DND-41 (cell line): ENCODE measurements at regions not wholly inside any gene's neighbourhood (a gene's known extent, or its start where the extent isn't known, plus 50 kb on each side); places are given as distances from the start of the nearest gene placed in this dataset.

ENCODE experiments used
- ATAC-seq: fragments of 200-7000 bp; cut with Tn5 transposase; 3 replicates; pipeline ENCODE4 v1.9.1; 2021; ENCODE audit warnings: low read depth; ENCODE audit not compliant: insufficient read depth
- DNase-seq: peaks from one replicate; pipeline ENCODE4 v3.0.0-alpha.2; 2020
- H2AFZ ChIP-seq: 2 replicates; pipeline ENCODE4 v1.6.0; 2012; ENCODE audit warnings: low read depth, low read length
- H3K27ac ChIP-seq: 2 replicates; pipeline ENCODE4 v1.5.1; 2012; ENCODE audit warnings: low read length, inconsistent platforms
- H3K27me3 ChIP-seq: fragments of 200-600 bp; sonication (generic); 2 replicates; pipeline ENCODE4 v1.6.0; 2012; ENCODE audit warnings: low read length, mild to moderate bottlenecking, inconsistent platforms; ENCODE audit not compliant: insufficient read depth, poor library complexity
- H3K36me3 ChIP-seq: 2 replicates; pipeline ENCODE4 v1.5.1; 2012; ENCODE audit warnings: low read length, inconsistent platforms; ENCODE audit not compliant: insufficient read depth
- H3K4me1 ChIP-seq: 2 replicates; pipeline ENCODE4 v1.5.1; 2012; ENCODE audit warnings: mild to moderate bottlenecking, low read length; ENCODE audit not compliant: insufficient read depth
- H3K4me2 ChIP-seq: 2 replicates; pipeline ENCODE4 v1.6.0; 2012; ENCODE audit warnings: mild to moderate bottlenecking, moderate library complexity, low read length, inconsistent platforms; ENCODE audit not compliant: insufficient read depth
- H3K4me3 ChIP-seq, 2 experiments: fragments of 200-600 bp in 1 of 2; shearing (Covaris generic) in 1 of 2; 2 replicates each; pipeline ENCODE4 v1.5.1; 2012 to 2016; ENCODE audit warnings: inconsistent platforms in 2 of 2, low read length in 2 of 2, mild to moderate bottlenecking in 2 of 2, low read depth in 1 of 2, moderate library complexity in 1 of 2
- H3K79me2 ChIP-seq: 2 replicates; pipeline ENCODE4 v1.6.0; 2012; ENCODE audit warnings: low read length, inconsistent platforms; ENCODE audit not compliant: insufficient read depth
- H3K9ac ChIP-seq: 2 replicates; pipeline ENCODE4 v1.6.0; 2012; ENCODE audit warnings: low read depth, mild to moderate bottlenecking, inconsistent platforms, low read length, moderate library complexity
- H3K9me3 ChIP-seq: 2 replicates; pipeline ENCODE4 v1.5.1; 2012; ENCODE audit warnings: low read length, moderate library complexity, mild to moderate bottlenecking, inconsistent platforms; ENCODE audit not compliant: insufficient read depth, severe bottlenecking
- H4K20me1 ChIP-seq: 2 replicates; pipeline ENCODE4 v1.6.0; 2012; ENCODE audit warnings: low read length; ENCODE audit not compliant: insufficient read depth
- EZH2 ChIP-seq: IDR thresholded peaks from 3 replicates; pipeline ENCODE4 v1.6.1; 2012; ENCODE audit warnings: borderline replicate concordance, low read depth, mild to moderate bottlenecking, moderate library complexity, low read length, inconsistent platforms; ENCODE audit not compliant: severe bottlenecking
- TF ChIP-seq, protein P1 (sequence below): IDR thresholded peaks from 2 replicates; pipeline ENCODE4 v1.5.1; 2012; ENCODE audit warnings: borderline replicate concordance, low read length, moderate library complexity, mild to moderate bottlenecking; ENCODE audit not compliant: poor library complexity, severe bottlenecking; ENCODE audit errors: extremely low read depth

- Histone ChIP-seq H3K4me2 (no peak overlapping the region), H3K36me3 (no peaks in the 10 kb centered on the region), H3K9ac (no peak overlapping the region), H3K4me3 (no peak overlapping the region), H4K20me1 (no peaks in the 10 kb centered on the region), H3K79me2 (no peaks in the 10 kb centered on the region), H3K27ac (no peak overlapping the region), H3K4me1 (peaks cover 10% of the 10 kb centered on the region), H2AFZ (no peak overlapping the region), H3K27me3 (no peaks in the 10 kb centered on the region), H3K9me3 (no peaks in the 10 kb centered on the region)
- no peak for ATAC-seq
- DNase-seq, result no peak
- TF ChIP-seq EZH2, result no peak
- TF ChIP-seq, protein P1, sequence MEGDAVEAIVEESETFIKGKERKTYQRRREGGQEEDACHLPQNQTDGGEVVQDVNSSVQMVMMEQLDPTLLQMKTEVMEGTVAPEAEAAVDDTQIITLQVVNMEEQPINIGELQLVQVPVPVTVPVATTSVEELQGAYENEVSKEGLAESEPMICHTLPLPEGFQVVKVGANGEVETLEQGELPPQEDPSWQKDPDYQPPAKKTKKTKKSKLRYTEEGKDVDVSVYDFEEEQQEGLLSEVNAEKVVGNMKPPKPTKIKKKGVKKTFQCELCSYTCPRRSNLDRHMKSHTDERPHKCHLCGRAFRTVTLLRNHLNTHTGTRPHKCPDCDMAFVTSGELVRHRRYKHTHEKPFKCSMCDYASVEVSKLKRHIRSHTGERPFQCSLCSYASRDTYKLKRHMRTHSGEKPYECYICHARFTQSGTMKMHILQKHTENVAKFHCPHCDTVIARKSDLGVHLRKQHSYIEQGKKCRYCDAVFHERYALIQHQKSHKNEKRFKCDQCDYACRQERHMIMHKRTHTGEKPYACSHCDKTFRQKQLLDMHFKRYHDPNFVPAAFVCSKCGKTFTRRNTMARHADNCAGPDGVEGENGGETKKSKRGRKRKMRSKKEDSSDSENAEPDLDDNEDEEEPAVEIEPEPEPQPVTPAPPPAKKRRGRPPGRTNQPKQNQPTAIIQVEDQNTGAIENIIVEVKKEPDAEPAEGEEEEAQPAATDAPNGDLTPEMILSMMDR, result no peak
These were observed 62.3 kb upstream of the DPYD start for GRCh38 chr1:97983126-97983525.

GRCh38 chr1:97980530-97980929, 59.7 kb upstream of the DPYD start:
- H2AFZ ChIP-seq, result no peak overlapping the region
- DNase-seq (no peak), ATAC-seq (no peak)

GRCh38 chr1:97976801-97977200, 56.0 kb upstream of the DPYD start:
- H4K20me1 ChIP-seq, result no peaks in the 10 kb centered on the region
- no peak overlapping the region for H3K4me3 ChIP-seq
- H3K9ac ChIP-seq, result no peak overlapping the region
- no peaks in the 10 kb centered on the region for H3K9me3 ChIP-seq
- TF ChIP-seq, protein P1, result no peak
- TF ChIP-seq EZH2, result no peak
- no peaks in the 10 kb centered on the region for H3K79me2 ChIP-seq
- H3K4me2 ChIP-seq, result no peak overlapping the region
- H3K36me3 ChIP-seq, result no peaks in the 10 kb centered on the region
- H3K27ac ChIP-seq, result no peak overlapping the region
- no peaks in the 10 kb centered on the region for H3K27me3 ChIP-seq
- H2AFZ ChIP-seq, result 0 out of 2 replicates have a peak overlapping the region, but pooled peaks have one; percentile 19
- DNase-seq, result no peak
- no peak for ATAC-seq
- no peaks in the 10 kb centered on the region for H3K4me1 ChIP-seq

More at GRCh38 chr1:97980530-97980929, 59.7 kb upstream of the DPYD start:
- Histone ChIP-seq H3K4me3 (no peak overlapping the region), H3K4me1 (0 out of 2 replicates have a peak, but pooled peaks cover under 1% of the 10 kb centered on the region), H3K27ac (no peak overlapping the region), H3K27me3 (no peaks in the 10 kb centered on the region), H4K20me1 (no peaks in the 10 kb centered on the region), H3K9me3 (no peaks in the 10 kb centered on the region), H3K9ac (no peak overlapping the region), H3K4me2 (no peak overlapping the region), H3K36me3 (no peaks in the 10 kb centered on the region), H3K79me2 (no peaks in the 10 kb centered on the region)
- TF ChIP-seq, protein P1, result no peak
- no peak for TF ChIP-seq EZH2
